HUES64 (cell line): ENCODE measurements at regions not wholly inside any gene's neighbourhood (a gene's known extent, or its start where the extent isn't known, plus 50 kb on each side); places are given as distances from the start of the nearest gene placed in this dataset.
"Not testable (repeated sequence)": the region's sequence is repeated elsewhere in the genome, so short reads cannot be mapped to it uniquely, and the experiment has no call there.

Source experiments
- H3K27ac ChIP-seq: 2 replicates; pipeline ENCODE4 v1.7.0; 2013; ENCODE audit warnings: low read depth, low read length, inconsistent platforms
- H3K27me3 ChIP-seq: 2 replicates; pipeline ENCODE4 v1.6.1; 2013; ENCODE audit warnings: mild to moderate bottlenecking, low read length; ENCODE audit not compliant: insufficient read depth
- H3K36me3 ChIP-seq: 2 replicates; pipeline ENCODE4 v1.6.1; 2013; ENCODE audit warnings: mild to moderate bottlenecking, low read length; ENCODE audit not compliant: insufficient read depth
- H3K4me1 ChIP-seq: 2 replicates; pipeline ENCODE4 v1.6.1; 2013; ENCODE audit warnings: mild to moderate bottlenecking, low read length, moderate library complexity; ENCODE audit not compliant: insufficient read depth
- H3K4me3 ChIP-seq: 2 replicates; pipeline ENCODE4 v1.5.1; 2013; ENCODE audit warnings: mild to moderate bottlenecking, low read length, moderate library complexity
- H3K9ac ChIP-seq: 2 replicates; pipeline ENCODE4 v1.6.1; 2013; ENCODE audit warnings: mild to moderate bottlenecking, low read depth, low read length
- H3K9me3 ChIP-seq: 2 replicates; pipeline ENCODE4 v1.6.1; 2013; ENCODE audit warnings: low read depth, low read length; ENCODE audit not compliant: insufficient read depth
- WGBS: fragments of 150-250, 120-280 bp; methylation state at CpG from one replicate; pipeline ENCODE4 v1.1.7; 2013; ENCODE audit warnings: missing lambda C conversion rate; 5-methylcytosine and 5-hydroxymethylcytosine counted together

DNA sequence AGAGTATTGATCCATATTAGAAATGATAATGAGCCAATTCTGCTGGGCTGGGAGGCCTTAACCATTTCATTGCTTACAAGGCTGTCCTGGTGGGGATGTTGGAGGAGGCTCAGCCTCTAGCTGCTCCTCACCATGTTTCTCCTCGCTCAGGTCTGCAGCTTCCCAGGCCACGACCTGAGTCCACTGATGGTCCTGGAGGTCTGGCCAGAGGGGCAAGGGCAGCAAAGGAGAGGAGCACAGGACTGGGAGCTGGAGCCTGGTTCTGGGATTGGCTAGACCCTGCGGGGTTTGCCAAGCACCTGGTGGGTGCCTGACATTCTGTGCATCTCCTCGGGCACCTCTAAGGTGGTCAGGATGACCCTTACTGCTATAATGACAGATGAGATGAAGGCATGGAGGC is 92.6 kb downstream of the KIF26A start:
- Histone ChIP-seq H3K4me1 (no peaks in the 10 kb centered on the region), H3K27ac (no peak overlapping the region), H3K9ac (no peak overlapping the region), H3K9me3 (peaks cover 24% of the 10 kb centered on the region), H3K27me3 (no peaks in the 10 kb centered on the region), H3K36me3 (no peaks in the 10 kb centered on the region), H3K4me3 (no peak overlapping the region)
- 96% methylated on average over 4 of the region's 4 CpGs for WGBS

DNA sequence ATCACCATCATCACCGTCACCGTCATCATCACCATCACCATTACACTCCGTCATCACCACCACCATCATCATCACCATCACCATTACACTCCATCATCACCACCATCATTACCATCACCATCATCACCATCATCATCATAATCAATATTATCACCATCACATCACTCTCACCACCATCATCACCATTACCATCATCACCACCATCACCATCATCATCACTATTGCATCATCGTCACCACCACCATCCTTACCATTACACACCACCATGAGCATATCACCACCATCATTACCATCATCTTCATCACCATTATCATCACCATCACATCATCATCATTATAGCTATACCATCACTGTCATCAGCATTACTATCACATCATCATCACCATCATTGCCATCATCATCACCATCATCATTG is 93.7 kb downstream of the KIF26A start:
- Histone ChIP-seq H3K4me3 (no peak overlapping the region), H3K27ac (no peak overlapping the region), H3K9ac (no peak overlapping the region), H3K27me3 (no peaks in the 10 kb centered on the region), H3K9me3 (peaks cover 29% of the 10 kb centered on the region), H3K36me3 (no peaks in the 10 kb centered on the region), H3K4me1 (no peaks in the 10 kb centered on the region)
- WGBS = 70% methylated on average over 4 of the region's 4 CpGs

DNA sequence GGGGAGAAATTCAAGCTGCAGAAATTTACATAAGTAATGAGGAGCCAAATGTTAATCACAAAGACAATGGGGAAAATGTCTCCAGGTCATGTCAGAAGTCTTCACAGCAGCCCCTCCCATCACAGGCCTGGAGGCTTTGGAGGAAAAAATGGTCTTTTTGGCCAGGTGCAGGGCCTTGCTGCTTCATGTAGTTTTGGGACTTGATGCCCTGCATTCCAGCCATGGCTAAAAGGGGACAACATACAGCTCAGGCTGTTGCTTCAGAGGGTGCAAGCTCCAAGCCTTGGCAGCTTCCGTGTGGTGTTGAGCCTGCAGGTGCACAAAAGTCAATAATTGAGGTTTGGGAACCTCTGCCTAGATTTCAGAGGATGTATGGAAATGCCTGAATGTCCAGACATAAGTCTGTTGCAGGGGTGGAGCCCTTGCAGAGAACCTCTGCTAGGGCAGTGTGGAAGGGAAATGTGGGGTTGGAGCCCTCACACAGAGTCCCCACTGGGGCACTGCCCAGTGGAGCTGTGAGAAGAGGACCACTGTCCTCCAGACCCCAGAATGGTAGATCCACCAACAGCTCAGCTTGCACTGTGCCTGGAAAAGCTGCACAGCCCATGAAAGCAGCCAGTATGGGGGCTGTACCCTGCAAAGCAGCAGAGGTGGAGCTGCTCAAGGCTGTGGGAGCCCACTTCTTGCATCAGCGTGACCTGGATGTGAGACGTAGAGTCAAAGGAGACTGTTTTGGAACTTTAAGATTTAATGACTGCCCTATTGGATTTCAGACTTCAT is 95.8 kb downstream of the KIF26A start:
- H3K27me3 ChIP-seq, H3K4me3 ChIP-seq, H3K9ac ChIP-seq, H3K27ac ChIP-seq, H3K4me1 ChIP-seq, H3K36me3 ChIP-seq: not testable (repeated sequence)
- 90% methylated on average over 3 of the region's 3 CpGs for WGBS
- peaks cover 24% of the 10 kb centered on the region for H3K9me3 ChIP-seq

DNA sequence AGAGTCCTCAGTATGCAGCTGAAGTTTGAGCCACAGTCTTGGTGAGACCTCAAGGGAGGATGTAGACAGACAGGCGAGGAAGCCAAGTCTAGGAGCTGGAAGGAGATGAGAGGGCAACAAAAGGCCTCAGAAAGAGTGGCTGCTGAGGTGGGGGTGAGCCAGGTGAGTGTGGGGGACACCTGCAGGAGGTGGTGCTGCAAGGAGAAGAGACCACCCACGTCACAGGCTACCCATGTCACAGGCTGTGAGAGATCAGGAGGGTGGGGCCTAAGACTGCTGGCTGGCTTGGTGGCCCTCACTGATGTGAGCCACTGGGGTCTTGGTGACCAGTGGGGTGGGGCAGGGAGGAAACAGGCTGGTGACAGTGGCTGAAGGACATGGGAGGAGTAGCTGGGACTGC is 97.3 kb downstream of the KIF26A start:
- H3K4me3 ChIP-seq = no peak overlapping the region
- H3K4me1 ChIP-seq = peaks cover 8% of the 10 kb centered on the region; the same call in 1 of the 2 replicates
- H3K9me3 ChIP-seq = peaks cover 24% of the 10 kb centered on the region
- H3K9ac ChIP-seq = no peak overlapping the region
- 92% methylated on average over 2 of the region's 2 CpGs for WGBS
- no peaks in the 10 kb centered on the region for H3K27me3 ChIP-seq
- H3K27ac ChIP-seq = no peak overlapping the region
- no peaks in the 10 kb centered on the region for H3K36me3 ChIP-seq

DNA sequence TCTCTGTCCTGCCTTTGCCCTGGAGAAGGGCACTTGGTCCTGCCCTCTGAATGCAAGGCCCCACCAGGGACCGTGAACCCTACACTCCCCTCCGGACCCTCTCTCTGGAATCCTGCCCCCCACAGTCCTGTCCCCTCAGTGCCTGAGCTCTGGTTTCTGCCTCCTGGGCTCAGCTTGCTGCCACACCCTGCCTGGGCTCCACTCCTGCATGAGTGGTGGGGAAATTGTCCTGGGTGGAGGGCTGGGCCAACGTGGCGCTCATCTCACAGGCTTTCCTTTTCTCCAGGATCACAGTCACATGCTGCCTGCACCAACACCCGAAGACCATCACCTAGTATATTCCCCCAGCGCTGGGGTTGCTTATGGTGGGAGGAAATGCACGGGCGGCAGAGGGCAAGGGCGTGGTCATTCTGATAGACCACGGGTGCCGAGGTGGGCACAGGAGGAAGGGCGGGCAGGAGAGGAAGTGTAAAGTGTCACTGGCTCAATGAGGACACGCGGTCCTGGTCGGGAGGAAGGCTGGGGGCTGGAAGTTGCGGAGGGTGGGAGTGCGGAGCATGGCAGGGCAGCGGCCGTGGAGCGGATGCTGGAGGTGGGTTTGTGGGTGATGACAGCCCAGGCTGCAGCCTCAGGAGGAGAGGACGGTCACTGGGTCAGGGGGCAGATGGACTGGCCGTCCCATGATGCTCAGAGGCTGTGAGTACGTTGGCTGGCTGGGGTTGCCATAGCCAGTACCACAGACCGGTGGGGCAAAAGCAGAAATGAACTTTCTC is 99.5 kb downstream of the KIF26A start:
- Histone ChIP-seq H3K9ac (no peak overlapping the region), H3K4me1 (peaks cover 9% of the 10 kb centered on the region; the same call in 1 of the 2 replicates), H3K9me3 (peaks cover 15% of the 10 kb centered on the region; the same call in 1 of the 2 replicates), H3K27me3 (no peaks in the 10 kb centered on the region), H3K4me3 (no peak overlapping the region), H3K36me3 (no peaks in the 10 kb centered on the region), H3K27ac (no peak overlapping the region)
- 92% methylated on average over 21 of the region's 24 CpGs for WGBS

DNA sequence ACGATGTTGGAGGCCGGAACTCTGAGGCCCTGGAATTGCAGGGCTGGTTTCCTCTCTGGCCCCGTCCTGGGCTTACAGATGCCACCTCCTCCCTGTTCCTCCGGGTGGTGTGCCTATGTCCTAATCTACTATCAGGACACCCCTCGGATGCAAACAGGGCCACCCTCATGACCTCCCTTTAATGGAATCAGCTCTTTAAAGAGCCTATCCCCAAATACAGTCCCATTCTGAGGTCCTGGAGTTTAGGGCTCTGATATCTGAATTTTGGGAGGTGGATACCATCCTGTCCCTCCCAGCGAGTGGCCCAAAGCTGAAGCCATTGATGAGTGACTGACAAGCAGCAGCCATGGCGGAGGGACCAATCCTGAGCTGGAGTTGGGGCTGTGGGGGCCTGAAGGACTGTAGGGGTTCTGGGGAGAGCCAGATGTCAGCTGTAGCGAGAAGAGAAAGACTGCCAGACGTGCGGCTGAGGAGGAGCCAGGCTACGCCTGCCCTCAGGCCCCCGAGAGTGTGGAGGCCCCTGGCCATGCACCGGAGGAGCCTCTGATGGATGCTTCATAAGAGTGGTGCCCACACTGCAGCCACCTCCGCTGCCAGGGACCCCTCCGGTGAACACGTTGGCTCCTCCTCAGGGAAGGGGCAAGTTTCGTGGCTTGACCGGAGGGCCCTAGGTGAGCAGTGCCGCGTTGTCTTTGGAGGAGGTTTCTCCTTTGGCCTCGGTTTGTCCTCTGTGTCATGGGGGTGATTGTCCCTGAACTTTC is 100.2 kb downstream of the KIF26A start:
- H3K36me3 ChIP-seq = no peaks in the 10 kb centered on the region
- WGBS = 90% methylated on average over 21 of the region's 21 CpGs

DNA sequence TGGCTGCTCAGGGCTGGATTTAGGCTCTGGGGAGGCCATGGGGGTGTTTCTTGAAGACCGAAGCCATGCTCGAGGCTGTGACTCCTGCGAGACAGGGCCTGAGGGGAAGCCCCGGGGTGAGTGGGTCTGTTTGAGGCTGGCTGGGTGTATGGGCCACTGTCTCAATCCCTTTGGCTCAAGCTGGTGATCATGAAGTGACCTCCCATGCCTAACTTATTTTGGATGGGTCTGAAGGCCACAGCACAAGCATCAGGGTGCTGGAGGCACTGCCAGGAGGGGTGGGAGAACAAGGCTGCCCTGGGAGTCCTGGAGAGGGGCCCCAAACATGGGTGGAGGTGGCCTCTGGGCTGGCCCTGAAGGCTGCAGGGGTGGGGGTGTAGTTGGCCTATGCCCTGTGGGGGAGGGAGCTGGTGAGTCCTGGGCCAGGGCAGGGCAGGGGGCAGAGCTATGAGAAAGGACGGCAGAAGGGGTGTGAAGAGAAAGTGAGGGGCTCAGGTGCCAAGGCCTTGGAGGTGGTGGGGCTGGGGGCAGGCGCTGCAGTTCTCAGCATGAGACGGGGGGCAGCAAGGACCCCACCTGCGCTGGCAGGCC is 100.9 kb downstream of the KIF26A start:
- H3K27me3 ChIP-seq = no peaks in the 10 kb centered on the region
- no peaks in the 10 kb centered on the region for H3K36me3 ChIP-seq
- peaks cover 9% of the 10 kb centered on the region; the same call in 1 of the 2 replicates for H3K4me1 ChIP-seq
- peaks cover 9% of the 10 kb centered on the region; the same call in 1 of the 2 replicates for H3K9me3 ChIP-seq
- 89% methylated on average over 8 of the region's 8 CpGs for WGBS
- no peak overlapping the region for H3K27ac ChIP-seq
- no peak overlapping the region for H3K4me3 ChIP-seq
- H3K9ac ChIP-seq = no peak overlapping the region

More for the DNA sequence above, 100.2 kb downstream of the KIF26A start:
- H3K9me3 ChIP-seq = peaks cover 11% of the 10 kb centered on the region; the same call in 1 of the 2 replicates
- no peak overlapping the region for H3K4me3 ChIP-seq
- no peaks in the 10 kb centered on the region for H3K27me3 ChIP-seq
- H3K4me1 ChIP-seq = peaks cover 9% of the 10 kb centered on the region; the same call in 1 of the 2 replicates
- H3K9ac ChIP-seq = no peak overlapping the region
- no peak overlapping the region for H3K27ac ChIP-seq

DNA sequence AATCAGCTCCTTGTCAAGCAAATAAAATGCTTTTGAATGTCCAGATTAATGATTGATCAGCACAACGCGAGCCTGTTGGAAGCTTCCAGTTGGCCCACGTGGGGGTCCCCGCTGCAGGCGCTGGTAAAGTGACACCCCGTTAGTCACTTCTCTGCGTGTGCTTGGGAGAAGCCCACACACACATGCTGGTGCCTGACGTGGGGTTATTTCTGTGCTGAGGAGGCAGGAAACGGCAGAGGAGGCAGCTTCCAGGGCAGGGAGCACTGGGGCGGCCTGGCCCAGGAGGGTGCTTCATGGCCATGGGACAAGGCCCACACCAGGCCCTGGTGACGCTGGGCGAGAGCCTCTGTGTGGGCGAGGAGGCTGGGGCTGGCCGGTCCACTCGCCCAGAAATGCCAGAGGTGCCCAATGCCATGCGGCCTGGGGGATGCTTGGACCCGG is 101.5 kb downstream of the KIF26A start:
- no peak overlapping the region for H3K27ac ChIP-seq
- H3K9ac ChIP-seq = no peak overlapping the region; the same call in 1 of the 2 replicates
- no peaks in the 10 kb centered on the region for H3K27me3 ChIP-seq
- no peaks in the 10 kb centered on the region for H3K36me3 ChIP-seq
- peaks cover 7% of the 10 kb centered on the region; the same call in 1 of the 2 replicates for H3K9me3 ChIP-seq
- 89% methylated on average over 17 of the region's 17 CpGs for WGBS
- H3K4me1 ChIP-seq = peaks cover 9% of the 10 kb centered on the region; the same call in 1 of the 2 replicates
- no peak overlapping the region for H3K4me3 ChIP-seq

DNA sequence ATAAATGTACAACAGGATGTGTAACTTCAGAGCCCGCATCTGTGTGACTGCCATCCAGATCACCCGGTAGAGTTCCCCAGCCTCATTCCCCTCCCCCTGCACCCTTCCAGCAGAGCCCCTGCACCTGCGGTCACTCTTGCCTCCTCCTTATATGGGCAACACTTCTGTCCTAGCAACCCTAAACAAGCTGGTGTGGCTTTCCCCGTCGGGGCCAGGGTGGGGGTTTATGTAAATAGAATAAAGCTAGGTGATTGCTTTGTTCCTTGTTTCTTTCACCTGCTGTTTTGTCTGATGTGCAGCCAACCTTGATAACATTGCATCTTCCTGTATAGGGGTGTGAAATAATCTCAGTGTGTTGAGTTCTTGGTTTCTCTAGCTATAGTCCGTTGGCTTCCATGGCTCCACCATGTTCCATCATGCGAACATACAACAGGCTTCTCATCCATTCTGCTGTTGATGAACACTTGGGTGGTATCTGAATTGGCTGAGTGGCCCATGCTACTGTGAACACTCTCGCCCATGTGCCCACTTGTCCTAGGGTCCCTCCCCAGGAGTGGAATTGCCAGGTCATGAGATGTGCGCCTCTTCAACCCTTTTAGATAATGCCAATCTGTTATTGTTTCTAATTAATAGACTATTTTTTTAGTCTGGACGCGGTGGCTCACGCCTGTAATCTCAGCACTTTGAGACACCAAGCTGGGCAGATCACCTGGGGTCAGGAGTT is 102.2 kb downstream of the KIF26A start:
- Histone ChIP-seq H3K36me3 (no peaks in the 10 kb centered on the region), H3K4me3 (no peak overlapping the region), H3K9ac (no peak overlapping the region), H3K4me1 (peaks cover 9% of the 10 kb centered on the region; the same call in 1 of the 2 replicates), H3K9me3 (peaks cover 14% of the 10 kb centered on the region), H3K27me3 (no peaks in the 10 kb centered on the region), H3K27ac (no peak overlapping the region; the same call in 1 of the 2 replicates)
- WGBS = 68% methylated on average over 12 of the region's 12 CpGs

DNA sequence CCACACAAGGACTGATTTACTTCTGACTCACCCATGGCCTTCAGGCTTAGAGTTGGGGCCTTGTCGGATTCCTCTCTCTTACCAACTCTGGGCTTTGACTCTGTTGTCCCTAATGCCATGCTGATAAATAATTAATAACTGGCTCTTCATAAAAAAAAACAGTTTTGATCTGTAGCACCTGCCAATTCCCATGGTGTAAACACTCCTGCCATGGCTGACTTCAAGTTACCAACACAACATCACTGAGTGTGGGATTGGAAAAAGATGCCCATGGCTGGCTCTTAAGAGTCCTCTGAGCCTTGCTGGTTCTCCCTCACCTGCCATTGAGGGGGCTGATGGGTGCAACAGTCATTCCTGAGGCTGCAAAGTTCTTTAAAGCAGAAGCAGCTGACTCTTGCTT is 104.8 kb downstream of the KIF26A start:
- no peak overlapping the region for H3K27ac ChIP-seq
- peaks cover 9% of the 10 kb centered on the region; the same call in 1 of the 2 replicates for H3K4me1 ChIP-seq
- H3K9ac ChIP-seq = no peak overlapping the region
- H3K9me3 ChIP-seq = peaks cover 14% of the 10 kb centered on the region
- H3K36me3 ChIP-seq = no peaks in the 10 kb centered on the region
- no peaks in the 10 kb centered on the region for H3K27me3 ChIP-seq
- 90% methylated on average over 1 of the region's 1 CpG for WGBS
- H3K4me3 ChIP-seq = no peak overlapping the region
